GM12872 (cell line): ENCODE measurements at regions not wholly inside any gene's neighbourhood (a gene's known extent, or its start where the extent isn't known, plus 50 kb on each side); places are given as distances from the start of the nearest gene placed in this dataset.

ENCODE experiments used
- TF ChIP-seq, protein P1 (sequence below): IDR thresholded peaks from 3 replicates; pipeline ENCODE4 v1.5.1; 2011; ENCODE audit warnings: low read depth, mild to moderate bottlenecking, low read length, moderate library complexity; ENCODE audit not compliant: insufficient read depth

DNA sequence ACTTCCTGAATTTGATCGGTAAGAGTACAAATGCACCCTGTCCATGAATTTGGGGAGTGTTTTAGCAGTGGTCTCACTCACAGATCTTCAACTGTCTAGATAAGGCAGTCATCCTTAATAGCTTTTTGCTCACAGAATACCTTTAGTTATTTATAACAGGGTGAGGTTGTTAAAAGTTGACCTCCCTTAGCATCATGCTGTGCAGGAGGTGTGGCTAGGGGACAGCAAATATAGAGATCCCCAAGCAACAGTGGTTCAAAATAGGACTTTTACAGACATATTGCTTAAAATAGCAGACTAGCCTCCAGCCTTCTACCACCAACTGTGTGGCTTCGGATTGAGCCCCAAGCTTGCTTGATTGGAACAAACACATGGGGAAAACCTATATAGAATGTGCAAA lies 724.4 kb downstream of the TLE1 start:
- TF ChIP-seq, protein P1, sequence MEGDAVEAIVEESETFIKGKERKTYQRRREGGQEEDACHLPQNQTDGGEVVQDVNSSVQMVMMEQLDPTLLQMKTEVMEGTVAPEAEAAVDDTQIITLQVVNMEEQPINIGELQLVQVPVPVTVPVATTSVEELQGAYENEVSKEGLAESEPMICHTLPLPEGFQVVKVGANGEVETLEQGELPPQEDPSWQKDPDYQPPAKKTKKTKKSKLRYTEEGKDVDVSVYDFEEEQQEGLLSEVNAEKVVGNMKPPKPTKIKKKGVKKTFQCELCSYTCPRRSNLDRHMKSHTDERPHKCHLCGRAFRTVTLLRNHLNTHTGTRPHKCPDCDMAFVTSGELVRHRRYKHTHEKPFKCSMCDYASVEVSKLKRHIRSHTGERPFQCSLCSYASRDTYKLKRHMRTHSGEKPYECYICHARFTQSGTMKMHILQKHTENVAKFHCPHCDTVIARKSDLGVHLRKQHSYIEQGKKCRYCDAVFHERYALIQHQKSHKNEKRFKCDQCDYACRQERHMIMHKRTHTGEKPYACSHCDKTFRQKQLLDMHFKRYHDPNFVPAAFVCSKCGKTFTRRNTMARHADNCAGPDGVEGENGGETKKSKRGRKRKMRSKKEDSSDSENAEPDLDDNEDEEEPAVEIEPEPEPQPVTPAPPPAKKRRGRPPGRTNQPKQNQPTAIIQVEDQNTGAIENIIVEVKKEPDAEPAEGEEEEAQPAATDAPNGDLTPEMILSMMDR = no peak

DNA sequence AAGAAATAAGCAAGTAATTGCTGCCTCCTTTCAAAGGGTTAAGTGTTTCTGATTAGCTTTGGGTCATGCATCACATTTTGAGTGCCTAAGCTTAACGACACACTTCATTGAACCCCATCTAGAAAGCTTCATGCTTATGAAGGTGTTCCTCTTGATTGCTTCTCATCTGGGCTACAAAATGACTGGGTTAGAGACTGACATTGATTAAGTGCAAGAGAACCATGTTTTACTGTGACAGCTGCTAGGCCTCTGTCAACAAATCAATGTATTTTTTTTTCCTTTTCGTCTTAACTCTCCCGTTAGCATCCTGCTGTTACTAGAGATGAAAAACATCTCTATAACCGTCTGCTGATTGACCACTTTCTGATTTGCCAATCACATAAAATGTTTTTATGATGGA lies 725.0 kb downstream of the TLE1 start:
- TF ChIP-seq, protein P1 = no peak

DNA sequence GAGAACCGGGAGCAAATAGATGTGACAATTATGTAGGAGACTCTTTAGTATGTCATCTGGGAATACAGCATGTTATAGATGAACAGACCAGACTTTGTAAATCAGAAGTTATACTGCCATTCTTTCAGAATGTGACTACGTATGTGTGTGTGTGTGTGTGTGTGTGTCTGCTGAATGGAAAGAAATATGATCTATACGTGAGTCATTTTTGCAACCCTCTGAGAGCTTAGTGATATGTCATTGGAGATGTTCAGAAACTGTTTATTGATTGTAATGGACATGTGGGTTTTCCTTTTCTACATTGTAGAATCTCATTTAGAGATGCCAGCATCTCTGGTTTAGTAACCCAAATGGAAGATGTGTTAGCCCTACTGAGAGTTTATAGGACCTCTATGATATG lies 731.5 kb downstream of the TLE1 start:
- TF ChIP-seq, protein P1 = no peak

DNA sequence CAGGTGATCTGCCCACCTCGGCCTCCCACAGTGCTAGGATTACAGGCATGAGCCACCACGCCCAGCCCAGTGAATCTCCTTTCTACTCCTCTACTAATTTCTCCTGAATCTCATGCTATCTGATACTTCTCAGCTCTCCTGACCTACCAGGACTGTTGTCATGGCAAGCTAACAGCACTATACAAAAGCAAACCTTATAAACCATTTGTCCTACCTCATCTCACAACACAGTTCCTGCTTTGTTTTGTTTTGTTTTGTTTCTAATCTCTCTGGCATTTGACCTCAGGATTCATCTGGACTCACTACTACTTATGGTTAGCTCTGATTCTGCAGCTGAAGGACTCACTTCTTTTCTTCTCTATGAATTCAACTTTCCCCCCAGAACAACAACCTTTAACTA lies 734.8 kb downstream of the TLE1 start:
- TF ChIP-seq, protein P1 = no peak

DNA sequence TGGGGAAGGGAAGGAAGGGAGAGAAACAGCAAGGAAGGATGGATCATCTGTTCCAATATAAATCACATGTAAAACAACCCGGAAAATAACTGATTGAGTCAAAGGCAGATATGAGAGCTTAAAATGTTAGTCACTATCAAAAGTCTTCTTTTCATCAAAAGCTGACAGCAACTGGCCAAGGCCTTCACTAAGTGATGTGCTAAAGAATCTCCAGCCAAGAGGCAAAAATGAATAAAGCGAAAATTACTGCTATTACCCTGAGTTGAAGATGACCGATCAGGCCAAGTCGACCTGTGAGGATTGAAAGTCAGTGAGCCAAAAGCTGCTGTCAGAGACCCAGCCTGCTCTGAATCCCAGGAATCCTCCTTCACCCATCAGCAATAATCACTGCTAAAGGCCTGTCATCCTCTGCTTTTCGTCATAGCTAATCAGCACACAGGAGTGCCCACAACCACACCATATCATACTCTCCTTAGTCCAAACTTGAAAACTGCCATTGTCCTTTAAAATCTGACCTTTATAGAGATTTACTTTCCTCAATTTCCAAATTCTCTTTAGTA lies 736.9 kb downstream of the TLE1 start:
- TF ChIP-seq, protein P1 = no peak

DNA sequence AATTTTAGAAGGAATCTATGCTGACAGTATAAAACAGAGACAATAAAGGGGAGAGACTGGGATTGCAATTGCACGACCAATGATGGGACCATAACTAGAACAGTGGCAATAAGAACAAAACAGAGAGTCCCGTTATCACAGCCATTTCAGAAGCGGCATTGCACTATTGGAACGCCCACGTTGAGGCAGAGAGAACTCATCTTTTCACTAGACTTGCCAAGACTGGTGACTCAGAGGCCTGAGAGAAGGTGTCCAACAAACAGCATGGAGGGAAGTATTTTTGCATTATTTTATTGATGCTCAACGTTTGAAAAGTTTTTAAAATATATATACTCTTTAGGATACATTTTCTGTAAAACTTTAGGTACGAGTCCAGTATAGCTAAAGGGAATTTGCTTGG lies 737.7 kb downstream of the TLE1 start:
- TF ChIP-seq, protein P1 = no peak

DNA sequence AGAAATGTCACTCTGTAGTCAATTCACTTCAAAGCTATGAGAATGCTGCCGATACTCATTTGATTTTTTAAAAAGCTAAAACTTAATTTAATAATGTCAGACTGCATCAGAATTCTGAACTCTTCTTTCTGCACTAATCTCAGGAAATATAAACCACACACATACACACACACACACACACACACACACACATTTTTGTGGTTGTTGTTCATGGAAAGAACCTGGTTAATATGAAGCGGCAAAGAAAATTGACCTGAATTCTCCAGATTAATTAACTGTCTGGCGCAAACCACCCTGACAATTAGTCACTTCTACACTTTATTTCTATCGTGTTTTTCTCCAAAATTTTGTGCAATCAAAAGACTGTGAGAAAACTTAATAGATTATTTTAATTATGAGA lies 740.5 kb downstream of the TLE1 start:
- TF ChIP-seq, protein P1 = no peak
